ENCODE measurements at regions not wholly inside any gene's neighbourhood (a gene's known extent, or its start where the extent isn't known, plus 50 kb on each side); places are given as distances from the start of the nearest gene placed in this dataset.

DNA sequence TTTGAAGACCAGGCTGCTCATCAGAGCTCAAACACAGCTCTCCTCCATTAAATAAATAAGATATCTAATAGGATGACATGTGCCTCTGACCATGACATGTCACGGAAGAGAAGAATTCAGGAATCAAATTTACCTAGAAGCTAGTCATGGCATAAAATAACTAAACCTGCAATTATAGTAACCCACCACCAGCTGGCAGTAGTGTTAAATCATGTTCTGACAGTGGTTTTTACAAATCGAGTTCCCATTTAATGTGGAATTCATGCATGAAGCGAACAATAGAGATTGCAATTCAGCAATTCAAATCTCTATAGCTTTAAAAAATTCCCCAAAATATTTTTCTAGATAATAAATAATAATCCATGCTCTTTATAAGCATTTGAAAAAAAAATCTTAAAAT, 74.6 kb upstream of the IKZF1 start:
- Mint-ChIP-seq H3K36me3 (no peaks in the 10 kb centered on the region), H3K9me3 (peaks cover 11% of the 10 kb centered on the region), H3K27ac (no peak overlapping the region), H3K27me3 (ENCODE audit: insufficient read depth, low read depth) (no peaks in the 10 kb centered on the region), H3K4me1 (no peaks in the 10 kb centered on the region), H3K4me3 (no peak overlapping the region)
- H3K9ac ChIP-seq, result no peak overlapping the region
- H3K79me2 ChIP-seq (ENCODE audit: low read depth), result no peaks in the 10 kb centered on the region
- no peak overlapping the region for H2AFZ ChIP-seq (replicated peaks)
- peaks cover 8% of the 10 kb centered on the region for H3K9me3 ChIP-seq (ENCODE audit: low read depth)
- no peak overlapping the region for H3K27ac ChIP-seq
- TF ChIP-seq, protein P1, sequence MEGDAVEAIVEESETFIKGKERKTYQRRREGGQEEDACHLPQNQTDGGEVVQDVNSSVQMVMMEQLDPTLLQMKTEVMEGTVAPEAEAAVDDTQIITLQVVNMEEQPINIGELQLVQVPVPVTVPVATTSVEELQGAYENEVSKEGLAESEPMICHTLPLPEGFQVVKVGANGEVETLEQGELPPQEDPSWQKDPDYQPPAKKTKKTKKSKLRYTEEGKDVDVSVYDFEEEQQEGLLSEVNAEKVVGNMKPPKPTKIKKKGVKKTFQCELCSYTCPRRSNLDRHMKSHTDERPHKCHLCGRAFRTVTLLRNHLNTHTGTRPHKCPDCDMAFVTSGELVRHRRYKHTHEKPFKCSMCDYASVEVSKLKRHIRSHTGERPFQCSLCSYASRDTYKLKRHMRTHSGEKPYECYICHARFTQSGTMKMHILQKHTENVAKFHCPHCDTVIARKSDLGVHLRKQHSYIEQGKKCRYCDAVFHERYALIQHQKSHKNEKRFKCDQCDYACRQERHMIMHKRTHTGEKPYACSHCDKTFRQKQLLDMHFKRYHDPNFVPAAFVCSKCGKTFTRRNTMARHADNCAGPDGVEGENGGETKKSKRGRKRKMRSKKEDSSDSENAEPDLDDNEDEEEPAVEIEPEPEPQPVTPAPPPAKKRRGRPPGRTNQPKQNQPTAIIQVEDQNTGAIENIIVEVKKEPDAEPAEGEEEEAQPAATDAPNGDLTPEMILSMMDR (IDR thresholded peaks at IDR 0.05), result peak; percentile 51
- no peak for TF ChIP-seq EZH2phosphoT487 (IDR thresholded peaks at IDR 0.05)
- H3K4me2 ChIP-seq, result no peak overlapping the region
- no peaks in the 10 kb centered on the region for H4K20me1 ChIP-seq (ENCODE audit: low read depth)
- peak; percentile 19 for DNase-seq (ENCODE audit: low spot score)
- H3K27me3 ChIP-seq, result no peaks in the 10 kb centered on the region
- H3F3A ChIP-seq (ENCODE audit: low read depth), result no peaks in the 10 kb centered on the region
- no peak overlapping the region for H3K4me3 ChIP-seq
- no peaks in the 10 kb centered on the region for H3K4me1 ChIP-seq
- no peaks in the 10 kb centered on the region for H3K36me3 ChIP-seq

DNA sequence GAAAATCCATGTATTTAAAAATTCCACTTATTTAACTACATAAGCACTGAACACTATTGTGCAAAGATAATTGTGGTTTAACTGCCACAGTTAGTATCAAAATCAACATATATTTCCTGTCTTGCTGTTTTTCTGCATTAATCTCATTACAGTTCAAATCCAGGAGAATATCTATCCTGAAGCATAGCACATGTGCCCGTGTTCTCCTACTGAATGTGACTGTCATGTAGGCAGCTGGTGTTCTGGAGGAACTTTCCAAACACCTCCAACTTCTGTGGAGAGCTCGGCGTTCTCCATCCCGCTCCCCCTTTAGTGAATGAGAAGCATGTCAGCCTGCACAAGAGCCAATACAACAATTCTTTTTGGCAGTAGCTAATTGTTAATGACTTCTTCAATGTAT, 76.4 kb upstream of the IKZF1 start:
- no peak for DNase-seq (ENCODE audit: low spot score)
- no peaks in the 10 kb centered on the region for H3K36me3 Mint-ChIP-seq
- Histone ChIP-seq H3K79me2 (ENCODE audit: low read depth) (no peaks in the 10 kb centered on the region), H3K9me3 (ENCODE audit: low read depth) (peaks cover 8% of the 10 kb centered on the region), H4K20me1 (ENCODE audit: low read depth) (no peaks in the 10 kb centered on the region), H3K4me1 (no peaks in the 10 kb centered on the region), H3F3A (ENCODE audit: low read depth) (no peaks in the 10 kb centered on the region), H3K9ac (no peak overlapping the region), H3K27ac (no peak overlapping the region), H3K4me3 (no peak overlapping the region), H3K36me3 (no peaks in the 10 kb centered on the region), H3K4me2 (no peak overlapping the region), H2AFZ (replicated peaks) (no peak overlapping the region), H3K27me3 (no peaks in the 10 kb centered on the region)
- no peak overlapping the region for H3K4me3 Mint-ChIP-seq
- peaks cover 2% of the 10 kb centered on the region for H3K27me3 Mint-ChIP-seq (ENCODE audit: insufficient read depth, low read depth)
- TF ChIP-seq, protein P1 (IDR thresholded peaks at IDR 0.05), result no peak
- TF ChIP-seq EZH2phosphoT487 (IDR thresholded peaks at IDR 0.05), result no peak
- TF ChIP-seq EZH2 (IDR thresholded peaks at IDR 0.05), result no peak
- H3K27ac Mint-ChIP-seq, result no peak overlapping the region
- H3K4me1 Mint-ChIP-seq, result no peaks in the 10 kb centered on the region
- peaks cover 12% of the 10 kb centered on the region for H3K9me3 Mint-ChIP-seq

DNA sequence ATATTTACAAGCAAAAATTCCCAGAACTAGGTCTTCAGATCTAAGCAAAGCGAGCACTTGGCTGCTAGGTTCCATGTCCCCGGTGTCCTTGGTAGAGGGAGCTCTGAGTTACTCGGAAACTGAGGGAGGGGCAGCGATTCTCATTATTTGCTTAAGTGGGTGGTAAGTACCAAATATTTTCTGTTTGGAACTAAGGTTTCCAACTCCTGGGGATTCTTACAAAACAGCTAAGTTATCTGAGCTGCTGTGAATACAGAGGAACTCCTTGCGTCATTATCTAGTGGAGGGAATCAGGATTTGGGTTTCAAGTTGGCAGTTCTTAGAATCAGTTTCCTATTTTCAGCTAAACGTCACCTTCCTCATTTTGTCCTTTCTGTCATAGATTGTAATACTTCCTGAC, 76.8 kb upstream of the IKZF1 start:
- Histone ChIP-seq H3K4me2 (no peak overlapping the region), H3F3A (ENCODE audit: low read depth) (no peaks in the 10 kb centered on the region), H3K27ac (no peak overlapping the region), H3K4me3 (no peak overlapping the region), H3K27me3 (no peaks in the 10 kb centered on the region), H2AFZ (replicated peaks) (no peak overlapping the region), H3K79me2 (ENCODE audit: low read depth) (no peaks in the 10 kb centered on the region), H3K36me3 (peaks cover 1% of the 10 kb centered on the region), H4K20me1 (ENCODE audit: low read depth) (no peaks in the 10 kb centered on the region), H3K4me1 (no peaks in the 10 kb centered on the region), H3K9me3 (ENCODE audit: low read depth) (peaks cover 8% of the 10 kb centered on the region), H3K9ac (no peak overlapping the region)
- Mint-ChIP-seq H3K9me3 (peaks cover 12% of the 10 kb centered on the region), H3K4me3 (no peak overlapping the region), H3K4me1 (no peaks in the 10 kb centered on the region), H3K36me3 (no peaks in the 10 kb centered on the region), H3K27me3 (ENCODE audit: insufficient read depth, low read depth) (peaks cover 2% of the 10 kb centered on the region), H3K27ac (no peak overlapping the region)
- TF ChIP-seq EZH2 (IDR thresholded peaks at IDR 0.05) (no peak), EZH2phosphoT487 (IDR thresholded peaks at IDR 0.05) (no peak)
- TF ChIP-seq, protein P1 (IDR thresholded peaks at IDR 0.05), result no peak
- DNase-seq (ENCODE audit: low spot score), result no peak

DNA sequence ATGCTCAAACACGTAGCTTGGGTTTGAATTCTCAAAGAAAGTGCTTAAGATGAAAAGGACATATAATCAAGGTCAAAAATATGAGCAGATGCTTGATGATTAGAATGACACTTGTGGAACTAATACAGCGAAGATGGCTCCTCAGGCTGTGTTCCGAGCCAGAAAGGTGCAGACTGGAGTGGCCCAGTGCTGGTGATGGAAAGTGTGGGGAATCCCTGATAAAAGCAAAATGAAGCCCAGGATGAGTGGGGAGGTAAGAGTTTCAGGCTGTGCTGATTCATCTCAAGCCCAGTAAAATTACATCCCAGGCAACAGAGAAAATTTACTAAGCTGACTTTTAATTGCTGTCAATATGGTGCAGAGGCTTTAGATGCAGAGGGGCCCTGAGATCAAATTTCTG, 77.8 kb upstream of the IKZF1 start:
- Histone ChIP-seq H4K20me1 (ENCODE audit: low read depth) (no peaks in the 10 kb centered on the region), H2AFZ (replicated peaks) (no peak overlapping the region), H3K36me3 (peaks cover 7% of the 10 kb centered on the region), H3K4me1 (no peaks in the 10 kb centered on the region), H3K27me3 (no peaks in the 10 kb centered on the region), H3K4me3 (no peak overlapping the region), H3K79me2 (ENCODE audit: low read depth) (no peaks in the 10 kb centered on the region), H3K9ac (no peak overlapping the region), H3K9me3 (ENCODE audit: low read depth) (peaks cover 8% of the 10 kb centered on the region), H3F3A (ENCODE audit: low read depth) (no peaks in the 10 kb centered on the region), H3K27ac (no peak overlapping the region), H3K4me2 (no peak overlapping the region)
- no peak overlapping the region for H3K27ac Mint-ChIP-seq
- no peaks in the 10 kb centered on the region for H3K4me1 Mint-ChIP-seq
- TF ChIP-seq EZH2 (IDR thresholded peaks at IDR 0.05), result no peak
- TF ChIP-seq EZH2phosphoT487 (IDR thresholded peaks at IDR 0.05), result no peak
- TF ChIP-seq, protein P1 (IDR thresholded peaks at IDR 0.05), result no peak
- no peak overlapping the region for H3K4me3 Mint-ChIP-seq
- no peak for DNase-seq (ENCODE audit: low spot score)
- H3K9me3 Mint-ChIP-seq, result peaks cover 14% of the 10 kb centered on the region
- no peaks in the 10 kb centered on the region for H3K36me3 Mint-ChIP-seq
- peaks cover 2% of the 10 kb centered on the region for H3K27me3 Mint-ChIP-seq (ENCODE audit: insufficient read depth, low read depth)
